NCI-H345 (cell line): ENCODE measurements at regions not wholly inside any gene's neighbourhood (a gene's known extent, or its start where the extent isn't known, plus 50 kb on each side); places are given as distances from the start of the nearest gene placed in this dataset.
"Not testable (repeated sequence)": the region's sequence is repeated elsewhere in the genome, so short reads cannot be mapped to it uniquely, and the experiment has no call there.

Experiments
- DNase-seq: peaks from one replicate; lab custom pipeline; 2025; lab: John Stamatoyannopoulos, UW

- peak; percentile 18 for DNase-seq
Observed at GRCh38 chr1:187517546-187517945, 688.8 kb downstream of the PLA2G4A start.

- DNase-seq = no peak
Observed at GRCh38 chr1:187527346-187527745, 698.6 kb downstream of the PLA2G4A start.

- no peak for DNase-seq
Observed at GRCh38 chr1:187537936-187538335, 709.2 kb downstream of the PLA2G4A start.

- DNase-seq = no peak
Observed at GRCh38 chr1:187549540-187549939, 720.8 kb downstream of the PLA2G4A start.

GRCh38 chr1:187551061-187551460, 722.3 kb downstream of the PLA2G4A start:
- no peak for DNase-seq

- no peak for DNase-seq
Observed at GRCh38 chr1:187563191-187563590, 734.4 kb downstream of the PLA2G4A start.

GRCh38 chr1:187566354-187566753, 737.6 kb downstream of the PLA2G4A start:
- DNase-seq = no peak

- DNase-seq = no peak
Observed at GRCh38 chr1:187568067-187568466, 739.3 kb downstream of the PLA2G4A start.

- no peak for DNase-seq
Observed at GRCh38 chr1:187570166-187570565, 741.4 kb downstream of the PLA2G4A start.

GRCh38 chr1:187577610-187578009, 748.9 kb downstream of the PLA2G4A start:
- DNase-seq = no peak

- DNase-seq = no peak
Observed at GRCh38 chr1:187588917-187589316, 760.2 kb downstream of the PLA2G4A start.

- DNase-seq = peak; percentile 77
Observed at GRCh38 chr1:187605736-187606135, 777.0 kb downstream of the PLA2G4A start.

GRCh38 chr1:187615853-187616735, 787.3 kb downstream of the PLA2G4A start:
- not testable (repeated sequence) for DNase-seq

- DNase-seq = not testable (repeated sequence)
Observed at GRCh38 chr1:187616830-187617229, 788.1 kb downstream of the PLA2G4A start.

GRCh38 chr1:187617776-187618175, 789.0 kb downstream of the PLA2G4A start:
- no peak for DNase-seq

GRCh38 chr1:187619175-187619574, 790.4 kb downstream of the PLA2G4A start:
- DNase-seq = no peak

- DNase-seq = no peak
Observed at GRCh38 chr1:187621951-187622350, 793.2 kb downstream of the PLA2G4A start.

GRCh38 chr1:187622545-187622944, 793.8 kb downstream of the PLA2G4A start:
- DNase-seq = no peak

GRCh38 chr1:187624812-187625545, 796.2 kb downstream of the PLA2G4A start:
- no peak for DNase-seq

- DNase-seq = no peak
Observed at GRCh38 chr1:187626056-187626455, 797.3 kb downstream of the PLA2G4A start.

GRCh38 chr1:187627516-187627915, 798.8 kb downstream of the PLA2G4A start:
- DNase-seq = no peak

- no peak for DNase-seq
Observed at GRCh38 chr1:187629075-187629474, 800.3 kb downstream of the PLA2G4A start.
